Mesenchymal stem cell (in vitro differentiated cells and primary cell): ENCODE measurements at regions not wholly inside any gene's neighbourhood (a gene's known extent, or its start where the extent isn't known, plus 50 kb on each side); places are given as distances from the start of the nearest gene placed in this dataset.
A peak's percentile ranks its signal among the peaks of the same experiment; 100 is the strongest.

Experiments
- DNase-seq: peaks from one replicate; pipeline ENCODE4 v3.0.0-alpha.2; 2013
- H2AFZ ChIP-seq: one replicate; pipeline ENCODE4 v1.6.1; 2013; ENCODE audit warnings: low read depth, mild to moderate bottlenecking, control low read depth, inconsistent platforms, low read length, moderate library complexity
- H2AK5ac ChIP-seq: 2 replicates; pipeline ENCODE4 v1.6.1; 2013; ENCODE audit warnings: low read length, moderate library complexity, mild to moderate bottlenecking, inconsistent platforms; ENCODE audit not compliant: severe bottlenecking
- H2BK120ac ChIP-seq: one replicate; pipeline ENCODE4 v1.6.1; 2013; ENCODE audit warnings: low read depth, mild to moderate bottlenecking, inconsistent platforms, low read length, moderate library complexity
- H2BK12ac ChIP-seq, 2 experiments: one replicate each; pipeline ENCODE4 v1.6.1; 2013; ENCODE audit warnings: inconsistent platforms in 2 of 2, low read length in 2 of 2, mild to moderate bottlenecking in 2 of 2, moderate library complexity in 2 of 2, control low read depth in 1 of 2
- H2BK15ac ChIP-seq: one replicate; pipeline ENCODE4 v1.6.1; 2013; ENCODE audit warnings: mild to moderate bottlenecking, low read depth, inconsistent platforms; ENCODE audit not compliant: poor library complexity, severe bottlenecking
- H2BK5ac ChIP-seq: 2 replicates; pipeline ENCODE4 v1.6.1; 2013; ENCODE audit warnings: low read depth, mild to moderate bottlenecking, low read length, control low read depth, inconsistent platforms; ENCODE audit not compliant: poor library complexity, severe bottlenecking
- H3K14ac ChIP-seq, 2 experiments: one replicate each; pipeline ENCODE4 v1.6.1; 2013; ENCODE audit warnings: inconsistent platforms in 2 of 2, low read length in 2 of 2, control low read depth in 1 of 2, mild to moderate bottlenecking in 1 of 2, moderate library complexity in 1 of 2
- H3K18ac ChIP-seq, 2 experiments: one replicate each; pipeline ENCODE4 v1.6.1; 2013; ENCODE audit warnings: inconsistent platforms in 2 of 2, low read length in 2 of 2, control low read depth in 1 of 2, low read depth in 1 of 2, mild to moderate bottlenecking in 1 of 2
- H3K23ac ChIP-seq, 2 experiments: one replicate each; pipeline ENCODE4 v1.6.1; 2013; ENCODE audit warnings: inconsistent platforms in 2 of 2, low read length in 2 of 2, mild to moderate bottlenecking in 2 of 2, moderate library complexity in 2 of 2, control low read depth in 1 of 2
- H3K27ac ChIP-seq: 2 replicates; pipeline ENCODE4 v1.5.1; 2013; ENCODE audit warnings: mild to moderate bottlenecking, moderate library complexity, low read length, control low read depth, inconsistent platforms; ENCODE audit not compliant: poor library complexity, severe bottlenecking
- H3K27me3 ChIP-seq, 2 experiments: 2 replicates each; pipeline versions ENCODE4 v1.6.1 to v1.7.0; 2013; ENCODE audit warnings: low read length in 2 of 2, mild to moderate bottlenecking in 2 of 2, moderate library complexity in 2 of 2, control low read depth in 1 of 2, inconsistent platforms in 1 of 2; ENCODE audit not compliant: control insufficient read depth in 1 of 2, insufficient read depth in 1 of 2
- H3K36me3 ChIP-seq, 2 experiments: 2 replicates each; pipeline versions ENCODE4 v1.6.1 to v1.7.0; 2013; ENCODE audit warnings: low read length in 2 of 2, control low read depth in 1 of 2, inconsistent platforms in 1 of 2, low read depth in 1 of 2, mild to moderate bottlenecking in 1 of 2; ENCODE audit not compliant: insufficient read depth in 2 of 2, control insufficient read depth in 1 of 2
- H3K4ac ChIP-seq, 2 experiments: one replicate each; pipeline ENCODE4 v1.6.1; 2013; ENCODE audit warnings: inconsistent platforms in 2 of 2, low read length in 2 of 2, mild to moderate bottlenecking in 2 of 2, moderate library complexity in 2 of 2, control low read depth in 1 of 2, low read depth in 1 of 2
- H3K4me1 ChIP-seq: 2 replicates; pipeline ENCODE4 v1.6.1; 2013; ENCODE audit warnings: low read depth, low read length, control low read depth; ENCODE audit not compliant: control insufficient read depth, insufficient read depth
- H3K4me2 ChIP-seq: 2 replicates; pipeline ENCODE4 v1.6.1; 2013; ENCODE audit warnings: low read length, mild to moderate bottlenecking, inconsistent platforms; ENCODE audit not compliant: poor library complexity, severe bottlenecking
- H3K4me3 ChIP-seq, 2 experiments: 2 replicates each; pipeline versions ENCODE4 v1.5.1 to v1.7.0; 2013; ENCODE audit warnings: low read length in 2 of 2, mild to moderate bottlenecking in 2 of 2, control low read depth in 1 of 2, low read depth in 1 of 2; ENCODE audit not compliant: insufficient read depth in 1 of 2
- H3K79me1 ChIP-seq: replicated peaks from 2 replicates; pipeline ENCODE4 v1.6.1; 2013; ENCODE audit warnings: mild to moderate bottlenecking, control low read depth, low read length, inconsistent platforms; ENCODE audit not compliant: poor library complexity, severe bottlenecking
- H3K9ac ChIP-seq: 2 replicates; pipeline ENCODE4 v1.7.0; 2013; ENCODE audit warnings: mild to moderate bottlenecking, low read length, moderate library complexity
- H3K9me3 ChIP-seq: 2 replicates; pipeline ENCODE4 v1.7.0; 2013; ENCODE audit warnings: mild to moderate bottlenecking, low read length; ENCODE audit not compliant: control insufficient read depth
- H4K8ac ChIP-seq: one replicate; pipeline ENCODE4 v1.6.1; 2013; ENCODE audit warnings: inconsistent platforms, mild to moderate bottlenecking, low read length, moderate library complexity
- H4K91ac ChIP-seq: one replicate; pipeline ENCODE4 v1.6.1; 2013; ENCODE audit warnings: mild to moderate bottlenecking, low read length, inconsistent platforms
- WGBS: methylation state at CpG from one replicate; pipeline ENCODE4 v1.1.7; 2013; ENCODE audit warnings: mixed read lengths; 5-methylcytosine and 5-hydroxymethylcytosine counted together

GRCh38 chr11:66789097-66789890 is 53.9 kb upstream of the RCE1 start:
- no peak overlapping the region for H2AK5ac ChIP-seq
- H2BK15ac ChIP-seq = no peak overlapping the region
- no peak overlapping the region for H2AFZ ChIP-seq
- H4K8ac ChIP-seq = no peak overlapping the region
- no peak overlapping the region for H3K23ac ChIP-seq
- H2BK12ac ChIP-seq = no peak overlapping the region
- H3K18ac ChIP-seq = no peak overlapping the region
- peaks cover 6% of the 10 kb centered on the region for H3K79me1 ChIP-seq
- peaks cover 0 to 3% of the 10 kb centered on the region in 2 experiments for H3K36me3 ChIP-seq
- H3K9me3 ChIP-seq = no peaks in the 10 kb centered on the region
- H3K4me3 ChIP-seq = no peak overlapping the region
- no peak overlapping the region for H3K27ac ChIP-seq
- no peak overlapping the region for H2BK5ac ChIP-seq
- no peaks in the 10 kb centered on the region for H3K4me1 ChIP-seq
- no peak overlapping the region for H3K4ac ChIP-seq
- H3K14ac ChIP-seq = no peak overlapping the region
- peak; percentile 30 for DNase-seq
- no peak overlapping the region for H3K4me2 ChIP-seq
- H4K91ac ChIP-seq = no peak overlapping the region
- WGBS = 60% methylated on average over 1 of the region's 2 CpGs
- H2BK120ac ChIP-seq = no peak overlapping the region
- no peaks in the 10 kb centered on the region for H3K27me3 ChIP-seq
- H3K9ac ChIP-seq = no peak overlapping the region

DNA sequence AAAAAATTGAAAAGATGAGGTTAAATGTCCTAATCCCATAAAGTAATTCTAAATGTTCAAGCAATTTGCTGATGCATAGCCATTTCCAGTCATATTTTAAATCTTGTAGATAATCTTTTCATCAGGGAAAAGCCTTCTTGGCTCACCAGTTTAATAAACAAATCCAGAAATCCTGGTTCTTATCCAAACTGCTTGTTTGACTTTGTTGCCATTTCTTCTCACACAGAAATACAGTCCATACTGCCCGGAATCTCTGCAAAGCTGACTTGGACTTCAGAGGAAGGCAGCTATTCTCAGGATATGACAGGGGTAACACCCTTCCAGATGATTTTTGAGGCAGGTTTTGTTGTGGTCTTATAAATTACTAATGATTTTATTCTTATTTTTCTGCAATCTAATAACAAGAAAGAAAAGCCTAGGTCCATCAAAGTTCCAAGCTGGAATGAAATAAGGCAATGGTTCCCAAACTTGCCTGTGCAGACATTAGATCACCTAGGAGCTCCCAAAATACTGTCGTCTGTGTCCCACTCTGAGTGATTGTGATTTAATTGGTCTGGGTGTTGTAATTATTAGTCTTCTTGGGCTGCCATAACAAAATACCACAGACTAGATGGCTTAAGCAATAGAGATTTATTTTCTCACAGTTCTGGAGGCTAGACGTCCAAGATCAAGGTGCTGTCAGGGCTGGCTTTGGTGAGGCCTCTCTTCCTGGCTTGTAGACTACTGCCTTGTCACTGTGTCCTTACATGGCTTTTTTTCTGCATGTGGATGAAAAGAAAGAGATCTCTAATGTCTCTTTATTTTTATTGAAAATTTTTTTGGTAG is 55.1 kb upstream of the RCE1 start:
- no peak overlapping the region for H3K4me2 ChIP-seq
- no peak overlapping the region for H2AFZ ChIP-seq
- no peak overlapping the region for H3K9ac ChIP-seq
- peak; percentile 4 for DNase-seq
- H3K27me3 ChIP-seq = no peaks in the 10 kb centered on the region
- H2BK120ac ChIP-seq = no peak overlapping the region
- H3K4ac ChIP-seq = peak overlapping the region in 1 of 2 experiments; percentile 41
- WGBS = 83% methylated on average over 3 of the region's 3 CpGs
- no peaks in the 10 kb centered on the region for H3K9me3 ChIP-seq
- no peaks in the 10 kb centered on the region for H3K4me1 ChIP-seq
- peaks cover 0 to 3% of the 10 kb centered on the region in 2 experiments for H3K36me3 ChIP-seq
- H3K14ac ChIP-seq = no peak overlapping the region
- H2BK15ac ChIP-seq = no peak overlapping the region
- no peak overlapping the region for H2BK5ac ChIP-seq
- H3K4me3 ChIP-seq = no peak overlapping the region
- H3K27ac ChIP-seq = no peak overlapping the region
- H3K23ac ChIP-seq = no peak overlapping the region
- no peak overlapping the region for H4K91ac ChIP-seq
- H2BK12ac ChIP-seq = no peak overlapping the region
- no peak overlapping the region for H2AK5ac ChIP-seq
- H3K79me1 ChIP-seq = peaks cover 9% of the 10 kb centered on the region
- no peak overlapping the region for H4K8ac ChIP-seq
- H3K18ac ChIP-seq = no peak overlapping the region

DNA sequence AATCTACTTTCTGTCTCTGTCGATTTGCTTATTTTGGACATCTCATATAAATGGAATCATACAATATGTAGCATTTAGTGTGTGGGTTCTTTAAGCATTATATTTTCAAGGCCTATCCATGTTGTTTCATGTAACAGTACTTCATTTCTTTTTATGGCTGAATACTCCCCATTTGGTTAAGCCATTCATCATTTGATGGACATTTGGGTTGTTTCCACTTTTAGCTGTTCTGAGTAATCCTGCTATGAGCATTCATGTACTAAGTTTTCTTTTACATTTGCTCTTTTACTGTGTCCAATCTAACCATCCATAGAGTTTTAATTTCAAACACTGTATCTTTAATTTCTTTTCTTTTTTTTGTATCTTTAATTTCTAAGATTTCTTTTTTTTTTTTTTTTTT is 55.6 kb upstream of the SPTBN2 start:
- no peaks in the 10 kb centered on the region for H3K4me1 ChIP-seq
- H3K18ac ChIP-seq = no peak overlapping the region
- H3K9ac ChIP-seq = no peak overlapping the region
- H3K14ac ChIP-seq = no peak overlapping the region
- no peak overlapping the region for H2BK5ac ChIP-seq
- no peak overlapping the region for H2BK15ac ChIP-seq
- no peak overlapping the region for H2BK120ac ChIP-seq
- no peak for DNase-seq
- WGBS = no CpG with 5 or more reads among the region's 1 CpG
- H3K27ac ChIP-seq = no peak overlapping the region
- peaks cover 0 to 6% of the 10 kb centered on the region in 2 experiments for H3K36me3 ChIP-seq
- no peaks in the 10 kb centered on the region for H3K27me3 ChIP-seq
- no peak overlapping the region for H3K4ac ChIP-seq
- no peak overlapping the region for H2AK5ac ChIP-seq
- no peak overlapping the region for H3K23ac ChIP-seq
- no peak overlapping the region for H3K4me2 ChIP-seq
- no peak overlapping the region for H4K8ac ChIP-seq
- H3K4me3 ChIP-seq = no peak overlapping the region
- H4K91ac ChIP-seq = no peak overlapping the region
- no peaks in the 10 kb centered on the region for H3K9me3 ChIP-seq
- H3K79me1 ChIP-seq = peaks cover 12% of the 10 kb centered on the region
- H2BK12ac ChIP-seq = no peak overlapping the region
- no peak overlapping the region for H2AFZ ChIP-seq

- no CpG with 5 or more reads among the region's 1 CpG for WGBS
- Histone ChIP-seq H3K79me1 (peaks cover 10% of the 10 kb centered on the region), H3K4me2 (no peak overlapping the region)
Measured at GRCh38 chr11:66782726-66783125, 53.7 kb upstream of the SPTBN2 start.

More at GRCh38 chr11:66782726-66783125, 53.7 kb upstream of the SPTBN2 start:
- no peak overlapping the region for H3K27ac ChIP-seq
- no peaks in the 10 kb centered on the region for H3K27me3 ChIP-seq
- H2AFZ ChIP-seq = no peak overlapping the region
- H3K9ac ChIP-seq = no peak overlapping the region
- no peak overlapping the region for H3K23ac ChIP-seq
- H3K9me3 ChIP-seq = no peaks in the 10 kb centered on the region
- no peak overlapping the region for H4K8ac ChIP-seq
- H2BK5ac ChIP-seq = no peak overlapping the region
- no peak overlapping the region for H3K4ac ChIP-seq
- H2BK120ac ChIP-seq = no peak overlapping the region
- peaks cover 0 to 3% of the 10 kb centered on the region in 2 experiments for H3K36me3 ChIP-seq
- no peak overlapping the region for H2BK15ac ChIP-seq
- no peak overlapping the region for H2AK5ac ChIP-seq
- no peak overlapping the region for H4K91ac ChIP-seq
- no peak overlapping the region for H3K4me3 ChIP-seq
- H2BK12ac ChIP-seq = no peak overlapping the region
- no peak overlapping the region for H3K18ac ChIP-seq
- no peaks in the 10 kb centered on the region for H3K4me1 ChIP-seq
- DNase-seq = no peak
- no peak overlapping the region for H3K14ac ChIP-seq
